C4-2B (cell line): ENCODE measurements at regions not wholly inside any gene's neighbourhood (a gene's known extent, or its start where the extent isn't known, plus 50 kb on each side); places are given as distances from the start of the nearest gene placed in this dataset.

Experiments used
- ZFX ChIP-seq: fragments of 450-650 bp; IDR thresholded peaks from 2 replicates; pipeline ENCODE4 v1.6.1; 2017
- TF ChIP-seq, protein P1 (sequence below): fragments of 450-650 bp; conservative IDR thresholded peaks from 2 replicates; pipeline ENCODE4 v1.5.1; 2017; ENCODE audit warnings: mild to moderate bottlenecking

DNA sequence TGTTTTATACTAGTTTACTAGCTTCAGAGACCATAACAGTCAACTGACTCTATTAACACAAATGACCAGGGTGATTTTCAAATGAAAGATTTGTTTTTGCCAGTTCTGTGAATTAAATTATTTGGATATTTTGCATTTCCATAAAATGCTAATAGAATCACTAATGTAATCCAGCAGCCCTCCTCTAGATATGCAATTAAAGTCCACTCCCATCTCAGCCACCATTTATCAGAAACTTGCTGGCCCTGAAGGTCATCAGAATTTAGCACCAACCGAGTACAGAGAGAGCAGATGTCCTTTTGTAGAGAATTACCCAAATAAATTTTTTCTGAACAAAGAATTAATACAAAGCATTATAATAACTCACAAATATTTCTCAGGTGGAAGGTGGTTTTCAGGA, 531.1 kb upstream of the SLIT2 start:
- TF ChIP-seq, protein P1, sequence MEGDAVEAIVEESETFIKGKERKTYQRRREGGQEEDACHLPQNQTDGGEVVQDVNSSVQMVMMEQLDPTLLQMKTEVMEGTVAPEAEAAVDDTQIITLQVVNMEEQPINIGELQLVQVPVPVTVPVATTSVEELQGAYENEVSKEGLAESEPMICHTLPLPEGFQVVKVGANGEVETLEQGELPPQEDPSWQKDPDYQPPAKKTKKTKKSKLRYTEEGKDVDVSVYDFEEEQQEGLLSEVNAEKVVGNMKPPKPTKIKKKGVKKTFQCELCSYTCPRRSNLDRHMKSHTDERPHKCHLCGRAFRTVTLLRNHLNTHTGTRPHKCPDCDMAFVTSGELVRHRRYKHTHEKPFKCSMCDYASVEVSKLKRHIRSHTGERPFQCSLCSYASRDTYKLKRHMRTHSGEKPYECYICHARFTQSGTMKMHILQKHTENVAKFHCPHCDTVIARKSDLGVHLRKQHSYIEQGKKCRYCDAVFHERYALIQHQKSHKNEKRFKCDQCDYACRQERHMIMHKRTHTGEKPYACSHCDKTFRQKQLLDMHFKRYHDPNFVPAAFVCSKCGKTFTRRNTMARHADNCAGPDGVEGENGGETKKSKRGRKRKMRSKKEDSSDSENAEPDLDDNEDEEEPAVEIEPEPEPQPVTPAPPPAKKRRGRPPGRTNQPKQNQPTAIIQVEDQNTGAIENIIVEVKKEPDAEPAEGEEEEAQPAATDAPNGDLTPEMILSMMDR, result no peak
- TF ChIP-seq ZFX, result no peak
